Stomach (tissue), 4 donors: ENCODE measurements at regions not wholly inside any gene's neighbourhood (a gene's known extent, or its start where the extent isn't known, plus 50 kb on each side); places are given as distances from the start of the nearest gene placed in this dataset.

ENCODE experiments used
- POLR2A ChIP-seq, 4 donors: fragments of 450-650 bp; IDR thresholded peaks; one replicate each; pipeline ENCODE4 v1.6.1; 2016; ENCODE audit warnings: antibody characterized with exemption in 4 of 4, control low read depth in 2 of 4, mild to moderate bottlenecking in 1 of 4, moderate library complexity in 1 of 4
- POLR2AphosphoS5 ChIP-seq, 3 donors: sonication (generic); formaldehyde crosslinking; IDR thresholded peaks; one replicate each; pipeline ENCODE4 v1.6.1; 2016; ENCODE audit warnings: antibody characterized with exemption in 3 of 3
- TF ChIP-seq, protein P1 (sequence below), 7 experiments: fragments of 450-650 bp in 4 of 7; fragments of 200-600 bp in 3 of 7; sonication (generic) in 3 of 7; IDR thresholded peaks; one replicate each; pipeline ENCODE4 v1.5.1; 2016 to 2019; ENCODE audit warnings: antibody characterized with exemption in 7 of 7, control low read depth in 2 of 7, mild to moderate bottlenecking in 1 of 7

DNA sequence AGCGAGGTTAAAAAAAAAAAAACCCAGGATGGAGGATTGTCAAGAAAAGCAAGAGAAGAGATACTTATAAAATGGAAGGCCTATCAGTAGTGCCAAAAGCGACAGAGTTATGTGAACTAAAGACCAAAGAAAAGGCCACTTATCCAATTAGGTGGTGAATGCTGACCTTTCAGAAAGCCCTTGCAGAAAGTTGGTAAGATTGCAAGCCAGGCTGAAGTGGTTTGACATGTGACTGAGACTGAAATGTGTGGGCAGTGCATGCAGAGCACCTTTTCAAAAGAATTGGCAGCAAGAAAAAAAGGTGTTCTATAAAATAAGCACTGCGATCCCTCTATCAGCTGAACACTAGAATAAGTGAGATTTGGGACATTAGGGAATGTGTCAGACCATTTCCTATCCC is 379.4 kb upstream of the FAM98A start:
- TF ChIP-seq POLR2AphosphoS5 (IDR thresholded peaks at IDR 0.05) (no peak), POLR2A (IDR thresholded peaks at IDR 0.05) (no peak)
- TF ChIP-seq, protein P1, sequence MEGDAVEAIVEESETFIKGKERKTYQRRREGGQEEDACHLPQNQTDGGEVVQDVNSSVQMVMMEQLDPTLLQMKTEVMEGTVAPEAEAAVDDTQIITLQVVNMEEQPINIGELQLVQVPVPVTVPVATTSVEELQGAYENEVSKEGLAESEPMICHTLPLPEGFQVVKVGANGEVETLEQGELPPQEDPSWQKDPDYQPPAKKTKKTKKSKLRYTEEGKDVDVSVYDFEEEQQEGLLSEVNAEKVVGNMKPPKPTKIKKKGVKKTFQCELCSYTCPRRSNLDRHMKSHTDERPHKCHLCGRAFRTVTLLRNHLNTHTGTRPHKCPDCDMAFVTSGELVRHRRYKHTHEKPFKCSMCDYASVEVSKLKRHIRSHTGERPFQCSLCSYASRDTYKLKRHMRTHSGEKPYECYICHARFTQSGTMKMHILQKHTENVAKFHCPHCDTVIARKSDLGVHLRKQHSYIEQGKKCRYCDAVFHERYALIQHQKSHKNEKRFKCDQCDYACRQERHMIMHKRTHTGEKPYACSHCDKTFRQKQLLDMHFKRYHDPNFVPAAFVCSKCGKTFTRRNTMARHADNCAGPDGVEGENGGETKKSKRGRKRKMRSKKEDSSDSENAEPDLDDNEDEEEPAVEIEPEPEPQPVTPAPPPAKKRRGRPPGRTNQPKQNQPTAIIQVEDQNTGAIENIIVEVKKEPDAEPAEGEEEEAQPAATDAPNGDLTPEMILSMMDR (IDR thresholded peaks at IDR 0.05), result no peak
